ENCODE measurements at regions not wholly inside any gene's neighbourhood (a gene's known extent, or its start where the extent isn't known, plus 50 kb on each side); places are given as distances from the start of the nearest gene placed in this dataset.

GRCh38 chr14:40221428-40221827 is 789.2 kb upstream of the FBXO33 start:
- Histone ChIP-seq H2AFZ (ENCODE audit: low read depth, low read length, severe bottlenecking) (no peak overlapping the region), H3K9me2 (replicated peaks; ENCODE audit: insufficient read depth, low read length) (no peaks in the 10 kb centered on the region), H4K20me1 (ENCODE audit: low read depth, low read length) (no peaks in the 10 kb centered on the region)

GRCh38 chr14:40219032-40219431 is 786.8 kb upstream of the FBXO33 start:
- Histone ChIP-seq H3K36me3 (ENCODE audit: low read length) (peaks cover 5% of the 10 kb centered on the region; the same call in 1 of the 2 replicates), H3F3A (ENCODE audit: insufficient read depth) (peaks cover 7% of the 10 kb centered on the region), H4K20me1 (ENCODE audit: low read depth, low read length) (no peaks in the 10 kb centered on the region), H3K79me2 (ENCODE audit: insufficient read depth, low read length) (no peaks in the 10 kb centered on the region), H3K9ac (ENCODE audit: low read length) (peak overlapping the region; percentile 25), H3K9me3 (ENCODE audit: insufficient read depth, low read length) (0 out of 2 replicates have a peak, but pooled peaks cover 6% of the 10 kb centered on the region), H3K4me2 (ENCODE audit: low read depth, low read length, poor library complexity, severe bottlenecking) (peak overlapping the region; percentile 59), H3K9me2 (replicated peaks; ENCODE audit: insufficient read depth, low read length) (no peaks in the 10 kb centered on the region), H3K27me3 (ENCODE audit: low read length) (no peaks in the 10 kb centered on the region), H3K4me3 (ENCODE audit: insufficient read depth, low read length, poor library complexity, severe bottlenecking) (peak overlapping the region; percentile 19), H3K27ac (ENCODE audit: low read depth, low read length) (peak overlapping the region; percentile 91), H2AFZ (ENCODE audit: low read depth, low read length, severe bottlenecking) (peak overlapping the region; percentile 81)
- TF ChIP-seq CTCF (IDR thresholded peaks at IDR 0.05; ENCODE audit: insufficient read depth, low read length, poor library complexity, severe bottlenecking) (no peak), EZH2phosphoT487 (conservative IDR thresholded peaks at IDR 0.05; ENCODE audit: low read length) (no peak)

More at GRCh38 chr14:40221428-40221827, 789.2 kb upstream of the FBXO33 start:
- Histone ChIP-seq H3F3A (ENCODE audit: insufficient read depth) (peaks cover 6% of the 10 kb centered on the region), H3K9me3 (ENCODE audit: insufficient read depth, low read length) (0 out of 2 replicates have a peak, but pooled peaks cover 6% of the 10 kb centered on the region), H3K27ac (ENCODE audit: low read depth, low read length) (no peak overlapping the region), H3K79me2 (ENCODE audit: insufficient read depth, low read length) (no peaks in the 10 kb centered on the region), H3K4me3 (ENCODE audit: insufficient read depth, low read length, poor library complexity, severe bottlenecking) (no peak overlapping the region), H3K36me3 (ENCODE audit: low read length) (peaks cover 7% of the 10 kb centered on the region; the same call in 1 of the 2 replicates), H3K27me3 (ENCODE audit: low read length) (no peaks in the 10 kb centered on the region), H3K4me2 (ENCODE audit: low read depth, low read length, poor library complexity, severe bottlenecking) (no peak overlapping the region), H3K9ac (ENCODE audit: low read length) (no peak overlapping the region)
- TF ChIP-seq EZH2phosphoT487 (conservative IDR thresholded peaks at IDR 0.05; ENCODE audit: low read length) (no peak), CTCF (IDR thresholded peaks at IDR 0.05; ENCODE audit: insufficient read depth, low read length, poor library complexity, severe bottlenecking) (no peak)

DNA sequence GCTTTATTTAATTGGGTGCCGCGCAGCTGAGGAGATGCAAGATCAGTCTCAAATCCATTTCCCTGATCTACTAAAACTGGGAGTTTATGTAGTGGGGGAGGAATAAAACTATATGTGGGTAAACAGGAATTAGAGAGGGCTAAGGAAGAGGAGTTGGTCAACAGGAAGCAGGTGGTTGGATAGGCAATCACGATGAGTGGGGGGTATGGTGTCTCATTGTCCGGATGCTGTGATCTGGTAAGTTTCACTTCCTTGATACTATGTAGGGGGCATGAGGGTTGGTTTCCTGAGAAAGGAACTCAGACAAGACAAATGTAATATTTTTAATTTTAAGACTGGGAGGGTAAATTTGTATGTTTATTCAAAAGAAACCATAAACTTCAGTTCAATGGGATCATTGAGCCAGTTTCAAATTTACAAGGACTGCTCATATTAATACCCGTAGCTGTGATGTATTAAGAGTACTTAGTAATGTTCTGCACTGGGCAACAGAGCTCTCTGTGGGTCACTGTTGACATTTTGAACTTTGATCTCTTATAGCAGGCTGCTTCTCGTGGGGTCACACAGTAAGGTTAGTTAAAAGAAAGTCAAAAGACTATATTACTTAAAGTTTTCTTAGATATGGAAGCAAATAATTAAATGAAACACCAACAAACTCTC is 786.2 kb upstream of the FBXO33 start:
- Histone ChIP-seq H2AFZ (ENCODE audit: low read depth, low read length, severe bottlenecking) (peak overlapping the region; percentile 81), H4K20me1 (ENCODE audit: low read depth, low read length) (no peaks in the 10 kb centered on the region), H3K9ac (ENCODE audit: low read length) (peak overlapping the region; percentile 25), H3K27ac (ENCODE audit: low read depth, low read length) (peak overlapping the region; percentile 91), H3K9me3 (ENCODE audit: insufficient read depth, low read length) (0 out of 2 replicates have a peak, but pooled peaks cover 6% of the 10 kb centered on the region), H3K4me2 (ENCODE audit: low read depth, low read length, poor library complexity, severe bottlenecking) (peak overlapping the region; percentile 59), H3K79me2 (ENCODE audit: insufficient read depth, low read length) (no peaks in the 10 kb centered on the region), H3K9me2 (replicated peaks; ENCODE audit: insufficient read depth, low read length) (no peaks in the 10 kb centered on the region), H3K27me3 (ENCODE audit: low read length) (no peaks in the 10 kb centered on the region), H3K4me3 (ENCODE audit: insufficient read depth, low read length, poor library complexity, severe bottlenecking) (peak overlapping the region; percentile 26), H3F3A (ENCODE audit: insufficient read depth) (peaks cover 7% of the 10 kb centered on the region), H3K36me3 (ENCODE audit: low read length) (peaks cover 5% of the 10 kb centered on the region; the same call in 1 of the 2 replicates)
- no peak for TF ChIP-seq CTCF (IDR thresholded peaks at IDR 0.05; ENCODE audit: insufficient read depth, low read length, poor library complexity, severe bottlenecking)
- TF ChIP-seq EZH2phosphoT487 (conservative IDR thresholded peaks at IDR 0.05; ENCODE audit: low read length): no peak
